Skeletal muscle satellite cell (primary cell): ENCODE measurements at regions not wholly inside any gene's neighbourhood (a gene's known extent, or its start where the extent isn't known, plus 50 kb on each side); places are given as distances from the start of the nearest gene placed in this dataset.

Source experiments
- H3K27me3 ChIP-seq: 2 replicates; pipeline ENCODE4 v1.7.0; 2013; ENCODE audit warnings: low read length; ENCODE audit not compliant: control insufficient read depth, insufficient read depth
- H3K36me3 ChIP-seq: 2 replicates; pipeline ENCODE4 v1.7.0; 2013; ENCODE audit warnings: mild to moderate bottlenecking, control low read depth, low read length; ENCODE audit not compliant: insufficient read depth
- H3K4me1 ChIP-seq: 2 replicates; pipeline ENCODE4 v1.7.0; 2013; ENCODE audit warnings: low read length; ENCODE audit not compliant: control insufficient read depth, insufficient read depth
- H3K4me2 ChIP-seq: 2 replicates; pipeline ENCODE4 v1.7.0; 2013; ENCODE audit warnings: mild to moderate bottlenecking, low read length
- H3K4me3 ChIP-seq: 2 replicates; pipeline ENCODE4 v1.7.0; 2013; ENCODE audit warnings: low read length
- H3K9ac ChIP-seq: 2 replicates; pipeline ENCODE4 v1.7.0; 2013; ENCODE audit warnings: mild to moderate bottlenecking, low read depth, low read length, moderate library complexity
- H3K9me3 ChIP-seq: replicated peaks from 2 replicates; pipeline ENCODE4 v1.7.0; 2013; ENCODE audit warnings: mild to moderate bottlenecking, control low read depth, low read length

DNA sequence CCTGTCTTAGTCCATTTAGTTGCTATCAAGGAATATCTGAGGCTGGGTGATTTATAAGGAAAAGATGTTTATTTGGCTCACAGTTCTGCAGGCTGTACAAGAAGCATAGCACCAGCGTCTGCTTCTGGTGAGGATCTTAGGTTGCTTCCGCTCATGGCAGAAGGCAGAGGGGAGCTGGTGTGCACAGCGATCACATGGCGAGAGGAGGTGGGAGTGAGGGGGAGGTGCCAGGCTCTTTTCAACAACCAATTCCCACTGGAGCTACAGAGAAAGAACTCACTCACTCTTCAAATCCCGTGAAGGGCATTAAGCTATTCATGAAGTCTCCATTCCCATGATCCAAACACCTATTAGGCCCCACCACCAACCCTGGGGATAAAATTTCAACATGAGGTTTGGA, 371.6 kb downstream of the SH2D4B start:
- Histone ChIP-seq H3K4me2 (no peak overlapping the region), H3K4me1 (no peaks in the 10 kb centered on the region), H3K9me3 (no peaks in the 10 kb centered on the region), H3K9ac (no peak overlapping the region), H3K4me3 (no peak overlapping the region), H3K36me3 (no peaks in the 10 kb centered on the region), H3K27me3 (no peaks in the 10 kb centered on the region)

DNA sequence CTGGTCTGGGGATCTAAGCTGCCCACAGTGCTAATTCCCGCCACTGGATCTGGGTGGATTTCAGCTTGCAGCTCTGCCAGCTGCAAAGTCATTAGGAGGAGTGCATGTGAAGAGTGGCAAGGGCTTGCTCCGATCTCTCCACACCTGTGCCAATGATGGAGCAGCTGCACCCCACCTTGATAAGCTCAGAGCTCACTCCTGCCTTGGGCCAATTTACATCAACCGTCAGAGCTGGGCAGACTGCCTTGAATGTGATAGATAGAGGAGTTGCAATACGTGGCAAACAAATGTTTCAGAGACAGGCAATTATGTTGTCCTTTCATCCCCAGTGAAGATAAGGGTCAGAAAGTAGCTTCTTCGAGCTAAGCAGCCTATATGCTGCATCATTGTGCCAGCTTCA, 379.9 kb downstream of the SH2D4B start:
- no peak overlapping the region for H3K4me2 ChIP-seq
- no peaks in the 10 kb centered on the region for H3K9me3 ChIP-seq
- no peaks in the 10 kb centered on the region for H3K4me1 ChIP-seq
- no peaks in the 10 kb centered on the region for H3K36me3 ChIP-seq
- H3K4me3 ChIP-seq, result no peak overlapping the region
- no peaks in the 10 kb centered on the region for H3K27me3 ChIP-seq
- no peak overlapping the region for H3K9ac ChIP-seq

DNA sequence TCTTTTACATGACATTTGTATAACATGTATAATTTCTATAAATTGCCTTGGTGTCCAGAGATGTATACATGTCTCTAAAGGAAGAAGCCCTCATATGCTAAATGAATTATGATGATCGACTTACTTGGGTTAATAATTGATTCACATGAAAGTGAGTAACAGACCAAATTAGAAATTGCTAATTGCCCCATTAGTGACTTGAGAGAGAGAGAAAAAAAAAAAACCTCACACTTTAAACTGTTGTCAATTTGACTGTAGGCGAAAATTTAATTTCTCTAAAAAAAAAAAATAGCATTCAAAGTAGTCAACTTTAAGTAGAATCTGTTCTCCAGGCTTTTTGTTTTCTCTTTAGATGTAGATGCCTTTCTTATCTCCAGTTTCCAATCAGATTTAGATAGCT, 383.3 kb downstream of the SH2D4B start:
- H3K9me3 ChIP-seq, result no peaks in the 10 kb centered on the region
- H3K9ac ChIP-seq, result no peak overlapping the region
- H3K4me3 ChIP-seq, result no peak overlapping the region
- no peaks in the 10 kb centered on the region for H3K27me3 ChIP-seq
- no peaks in the 10 kb centered on the region for H3K4me1 ChIP-seq
- no peak overlapping the region for H3K4me2 ChIP-seq
- H3K36me3 ChIP-seq, result no peaks in the 10 kb centered on the region

DNA sequence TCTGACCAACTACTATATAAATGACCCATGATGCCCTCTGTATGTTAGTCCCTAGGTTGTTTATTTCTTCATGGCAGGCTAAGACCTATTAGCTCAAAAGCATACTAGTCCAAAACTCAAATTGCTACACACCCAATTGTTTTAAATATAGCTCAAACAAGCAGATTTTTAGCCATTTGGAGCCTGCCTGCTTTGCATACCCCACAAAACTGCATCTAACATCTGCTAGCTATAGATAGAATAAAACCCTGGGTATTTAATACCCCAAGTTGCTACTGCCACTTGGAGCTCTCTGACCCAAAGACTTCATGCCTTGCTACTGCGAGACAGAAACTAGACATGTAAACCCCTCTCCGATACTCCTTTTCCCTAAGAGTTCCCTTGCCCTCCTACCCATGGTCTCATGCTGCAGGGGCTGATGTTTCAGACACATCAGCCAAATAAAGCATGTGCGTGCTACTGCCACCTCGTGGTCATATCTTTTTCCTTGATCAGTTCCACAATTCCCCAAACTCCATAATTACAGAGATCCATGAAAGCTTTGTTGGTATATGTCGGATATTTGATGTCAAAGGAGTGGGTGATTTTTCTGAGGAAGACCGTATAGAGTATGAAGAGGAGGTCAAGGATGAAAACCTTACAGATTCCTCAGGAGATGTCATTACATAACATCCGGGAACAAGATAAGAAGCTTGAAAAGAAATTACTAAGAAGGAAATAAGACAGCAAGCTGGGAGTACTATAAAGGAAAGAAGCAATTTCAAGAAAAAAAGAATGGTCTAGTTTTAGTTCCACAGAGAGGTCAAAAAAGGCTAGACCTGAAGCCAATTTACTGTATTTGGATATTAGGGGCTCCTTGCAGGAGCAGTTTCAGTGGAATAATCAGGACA, 386.6 kb downstream of the SH2D4B start:
- Histone ChIP-seq H3K9ac (no peak overlapping the region), H3K27me3 (no peaks in the 10 kb centered on the region), H3K4me1 (no peaks in the 10 kb centered on the region), H3K36me3 (no peaks in the 10 kb centered on the region), H3K9me3 (no peaks in the 10 kb centered on the region), H3K4me3 (no peak overlapping the region), H3K4me2 (no peak overlapping the region)

DNA sequence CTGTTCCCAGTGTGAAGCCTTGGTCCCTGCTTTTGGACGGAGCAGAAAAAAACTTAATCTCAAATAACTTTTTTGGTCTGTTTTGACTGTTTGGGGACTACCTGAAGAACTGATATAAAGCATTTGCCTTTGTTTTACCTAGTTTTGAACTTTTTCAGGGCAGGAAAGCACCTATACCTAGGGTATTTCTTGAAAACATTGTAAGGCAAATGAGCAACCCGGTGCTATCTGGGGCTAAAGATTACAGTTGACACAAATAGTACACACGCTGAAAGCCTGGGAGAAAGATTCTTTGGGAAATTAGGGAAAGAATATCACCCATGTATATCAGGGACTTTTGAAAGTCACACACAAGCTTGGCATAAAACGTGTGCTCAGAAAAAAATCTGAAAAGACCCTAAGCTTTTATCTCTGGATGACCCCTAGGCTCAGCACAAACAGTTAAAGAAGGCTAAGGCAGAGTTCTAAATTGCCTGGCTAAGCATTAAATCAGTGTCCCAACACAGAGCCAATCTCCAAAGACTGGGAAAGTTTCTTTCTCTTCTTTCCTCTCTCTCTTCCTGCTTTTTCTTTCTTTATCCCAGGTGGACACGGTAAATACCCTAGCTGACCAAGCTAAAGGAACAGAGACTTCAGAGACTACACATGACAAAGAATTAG, 389.8 kb downstream of the SH2D4B start:
- Histone ChIP-seq H3K9me3 (no peaks in the 10 kb centered on the region), H3K9ac (no peak overlapping the region), H3K36me3 (no peaks in the 10 kb centered on the region), H3K4me1 (no peaks in the 10 kb centered on the region), H3K4me2 (no peak overlapping the region), H3K27me3 (no peaks in the 10 kb centered on the region), H3K4me3 (no peak overlapping the region)

DNA sequence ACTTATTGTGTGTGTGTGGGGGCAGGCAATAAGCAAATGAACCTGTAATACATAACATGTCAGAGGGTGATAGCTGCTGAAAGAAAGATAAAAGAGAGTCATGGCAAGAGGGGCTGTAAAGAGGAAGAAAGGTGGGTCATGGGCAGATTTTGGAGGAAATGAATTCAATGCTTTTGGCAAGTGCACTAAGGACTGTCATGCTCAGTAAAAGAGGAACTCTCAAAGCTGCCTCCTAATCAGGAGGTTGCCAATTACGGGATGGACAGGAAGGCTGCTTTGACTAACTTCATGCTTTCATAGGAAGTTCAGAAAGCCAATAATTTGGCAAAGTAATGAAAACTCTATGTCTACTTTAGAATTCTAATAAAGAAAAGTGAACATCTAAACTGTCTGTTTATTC, 401.2 kb downstream of the SH2D4B start:
- Histone ChIP-seq H3K9me3 (no peaks in the 10 kb centered on the region), H3K36me3 (no peaks in the 10 kb centered on the region), H3K4me3 (no peak overlapping the region), H3K9ac (no peak overlapping the region), H3K27me3 (no peaks in the 10 kb centered on the region), H3K4me1 (no peaks in the 10 kb centered on the region), H3K4me2 (no peak overlapping the region)

DNA sequence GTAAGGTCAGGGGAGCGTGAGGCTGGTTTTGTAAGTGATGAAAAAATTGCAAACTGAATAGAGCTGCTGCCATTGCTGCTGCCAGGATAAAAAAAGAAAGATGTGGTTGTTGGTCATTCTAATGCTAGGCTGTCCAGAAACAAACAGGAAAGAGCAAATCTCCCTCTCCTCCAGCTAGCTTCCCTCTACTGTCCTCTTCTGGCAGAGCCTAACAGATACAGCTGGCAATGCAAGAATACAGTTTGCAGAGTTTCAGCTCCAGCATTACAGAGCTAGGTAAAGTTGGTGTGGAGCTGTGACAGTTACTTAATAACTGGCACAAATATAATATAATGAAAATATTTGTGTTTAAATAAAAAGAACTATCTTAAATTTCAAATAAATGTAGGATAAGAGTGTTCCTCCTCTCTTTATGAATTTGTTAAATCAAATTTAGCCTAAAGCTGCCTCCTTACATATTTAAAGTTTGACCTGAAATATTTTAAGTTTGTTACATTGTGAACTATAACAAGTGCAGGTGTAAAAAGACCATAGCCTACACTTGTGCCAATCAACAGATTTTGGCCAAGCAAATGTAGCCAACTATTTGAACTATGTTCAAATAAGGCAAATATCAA, 407.7 kb downstream of the SH2D4B start:
- H3K4me2 ChIP-seq, result no peak overlapping the region
- peaks cover 10% of the 10 kb centered on the region for H3K9me3 ChIP-seq
- H3K4me3 ChIP-seq, result no peak overlapping the region
- H3K9ac ChIP-seq, result no peak overlapping the region
- no peaks in the 10 kb centered on the region for H3K4me1 ChIP-seq
- no peaks in the 10 kb centered on the region for H3K27me3 ChIP-seq
- H3K36me3 ChIP-seq, result no peaks in the 10 kb centered on the region

DNA sequence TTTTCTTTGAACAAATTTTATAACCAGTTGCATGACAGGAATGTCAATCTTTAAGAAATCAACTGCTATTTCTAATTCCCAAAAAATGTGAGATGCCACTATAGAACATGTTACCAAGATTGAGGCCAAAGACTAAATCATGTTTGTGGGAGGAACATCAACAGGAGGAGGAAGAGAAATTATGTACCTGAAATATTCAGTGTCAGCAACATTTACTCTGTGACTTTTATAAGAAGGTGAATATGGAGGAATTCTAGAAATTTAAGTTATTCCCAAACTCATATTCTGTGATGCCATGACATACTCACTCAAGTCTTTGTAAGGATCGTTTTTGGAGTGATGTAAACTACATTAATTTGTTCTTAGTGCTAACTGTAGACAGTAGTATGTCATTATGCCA, 408.4 kb downstream of the SH2D4B start:
- H3K9ac ChIP-seq, result no peak overlapping the region
- no peak overlapping the region for H3K4me3 ChIP-seq
- no peak overlapping the region for H3K4me2 ChIP-seq
- no peaks in the 10 kb centered on the region for H3K27me3 ChIP-seq
- H3K9me3 ChIP-seq, result peaks cover 10% of the 10 kb centered on the region
- no peaks in the 10 kb centered on the region for H3K4me1 ChIP-seq
- H3K36me3 ChIP-seq, result no peaks in the 10 kb centered on the region

DNA sequence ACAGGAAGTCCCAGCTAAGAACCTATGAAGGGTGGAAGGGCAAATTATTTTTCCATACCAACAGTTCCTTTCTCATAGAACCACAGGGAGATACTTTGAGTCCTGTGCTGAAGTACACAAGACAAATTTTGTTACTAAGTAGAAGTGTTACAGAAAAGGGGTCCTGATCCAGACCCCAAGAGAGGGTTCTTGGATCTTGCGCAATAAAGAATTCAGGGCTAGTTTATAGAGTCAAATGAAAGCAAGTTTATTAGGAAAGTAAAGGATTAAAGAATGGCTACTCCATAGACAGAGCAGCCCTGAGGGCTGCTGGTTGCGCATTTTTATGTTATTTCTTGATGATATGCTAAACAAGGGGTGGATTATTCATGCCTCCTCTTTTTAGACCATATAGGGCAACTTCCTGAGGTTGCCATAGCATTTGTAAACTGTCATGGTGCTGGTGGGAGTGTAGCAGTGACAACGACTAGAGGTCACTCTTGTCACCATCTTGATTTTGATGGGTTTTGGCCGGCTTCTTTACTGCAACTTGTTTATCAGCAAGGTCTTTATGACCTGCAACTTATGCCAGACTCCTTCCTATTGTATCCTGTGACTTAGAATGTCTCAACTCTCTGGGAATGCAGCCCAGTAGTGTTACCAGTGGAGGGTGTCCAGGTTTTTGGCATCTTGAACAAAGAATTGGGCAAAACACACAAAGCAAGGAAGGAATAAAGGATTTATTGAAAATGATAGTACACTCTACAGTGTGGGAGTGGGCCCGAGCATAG, 409.4 kb downstream of the SH2D4B start:
- Histone ChIP-seq H3K4me2 (no peak overlapping the region), H3K9ac (no peak overlapping the region), H3K36me3 (no peaks in the 10 kb centered on the region), H3K9me3 (peaks cover 10% of the 10 kb centered on the region), H3K27me3 (no peaks in the 10 kb centered on the region), H3K4me3 (no peak overlapping the region), H3K4me1 (no peaks in the 10 kb centered on the region)

DNA sequence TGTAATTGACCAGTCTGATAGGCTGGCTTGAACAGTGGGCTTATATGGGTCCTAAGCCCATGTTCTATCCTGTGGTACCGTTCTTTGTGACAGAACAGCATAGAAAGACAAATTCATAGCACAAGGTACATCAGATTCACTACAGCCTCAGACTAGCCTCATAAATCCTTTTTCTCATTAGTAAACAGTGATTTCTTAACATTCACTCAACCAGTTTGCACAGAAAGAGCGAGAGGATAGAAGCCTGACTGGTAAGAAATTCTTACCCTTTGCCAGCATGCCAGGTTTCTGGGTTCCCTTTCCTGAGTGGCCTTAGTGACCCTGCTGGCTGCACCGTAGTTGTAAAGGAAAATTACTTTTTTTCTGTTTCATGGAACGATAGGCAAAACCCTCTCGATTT, 412.1 kb downstream of the SH2D4B start:
- Histone ChIP-seq H3K27me3 (no peaks in the 10 kb centered on the region), H3K36me3 (no peaks in the 10 kb centered on the region), H3K9me3 (peaks cover 6% of the 10 kb centered on the region), H3K4me1 (no peaks in the 10 kb centered on the region), H3K4me2 (no peak overlapping the region), H3K4me3 (no peak overlapping the region), H3K9ac (no peak overlapping the region)

DNA sequence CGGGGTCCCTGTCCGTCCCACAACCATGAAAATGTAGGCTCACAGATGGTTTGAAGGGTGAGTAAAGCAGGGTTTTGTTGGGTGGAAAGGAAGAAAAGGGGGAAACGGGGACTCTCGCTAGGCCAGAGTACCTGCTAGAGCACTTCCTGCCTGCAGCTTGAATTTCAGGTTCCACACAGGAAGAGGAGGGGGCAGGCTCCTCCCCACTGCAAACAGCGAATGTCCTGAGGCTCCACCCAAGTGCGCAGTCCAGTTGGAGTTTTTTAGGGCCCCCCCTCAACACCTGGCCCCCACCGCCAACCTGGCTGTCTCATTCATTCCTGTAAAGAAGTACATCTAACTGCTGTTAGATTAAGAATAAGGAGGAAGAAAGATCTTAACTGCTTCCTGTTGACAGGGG, 414.7 kb downstream of the SH2D4B start:
- peaks cover 3% of the 10 kb centered on the region for H3K9me3 ChIP-seq

More for the DNA sequence above, 414.7 kb downstream of the SH2D4B start:
- H3K4me2 ChIP-seq, result no peak overlapping the region
- H3K9ac ChIP-seq, result no peak overlapping the region
- no peaks in the 10 kb centered on the region for H3K36me3 ChIP-seq
- H3K27me3 ChIP-seq, result no peaks in the 10 kb centered on the region
- no peaks in the 10 kb centered on the region for H3K4me1 ChIP-seq
- no peak overlapping the region for H3K4me3 ChIP-seq
